GM18502 (cell line): ENCODE measurements at regions not wholly inside any gene's neighbourhood (a gene's known extent, or its start where the extent isn't known, plus 50 kb on each side); places are given as distances from the start of the nearest gene placed in this dataset.
"Not testable (repeated sequence)": the region's sequence is repeated elsewhere in the genome, so short reads cannot be mapped to it uniquely, and the experiment has no call there.

Experiments used
- ATAC-seq: cut with Tn5 transposase; IDR thresholded peaks from one replicate; pipeline ENCODE4 v1.9.1; 2021; ENCODE audit warnings: mild to moderate bottlenecking; ENCODE audit not compliant: unreplicated experiment, poor library complexity

- no peak for ATAC-seq
These were observed 237.6 kb upstream of the SETMAR start for GRCh38 chr3:4065554-4065953.

GRCh38 chr3:4067893-4068292 is 235.3 kb upstream of the SETMAR start:
- no peak for ATAC-seq

- ATAC-seq: no peak
These were observed 233.4 kb upstream of the SETMAR start for GRCh38 chr3:4069796-4070195.

GRCh38 chr3:4071481-4072184 is 231.5 kb upstream of the SETMAR start:
- ATAC-seq: no peak

- ATAC-seq: not testable (repeated sequence)
These were observed 225.9 kb upstream of the SETMAR start for GRCh38 chr3:4077278-4077677.

GRCh38 chr3:4077950-4078349 is 225.2 kb upstream of the SETMAR start:
- ATAC-seq: no peak

- ATAC-seq: peak; percentile 90
These were observed 224.3 kb upstream of the SETMAR start for GRCh38 chr3:4078903-4079302.

- ATAC-seq: peak; percentile 17
These were observed 223.6 kb upstream of the SETMAR start for GRCh38 chr3:4079339-4080195.

GRCh38 chr3:4083225-4084015 is 219.7 kb upstream of the SETMAR start:
- ATAC-seq: no peak

GRCh38 chr3:4084271-4084670 is 218.9 kb upstream of the SETMAR start:
- no peak for ATAC-seq

GRCh38 chr3:4086662-4087061 is 216.5 kb upstream of the SETMAR start:
- not testable (repeated sequence) for ATAC-seq

- no peak for ATAC-seq
These were observed 211.4 kb upstream of the SETMAR start for GRCh38 chr3:4091786-4092185.

- ATAC-seq: no peak
These were observed 205.4 kb upstream of the SETMAR start for GRCh38 chr3:4097801-4098200.

- ATAC-seq: no peak
These were observed 203.6 kb upstream of the SETMAR start for GRCh38 chr3:4099607-4100006.

GRCh38 chr3:4107430-4107829 is 195.7 kb upstream of the SETMAR start:
- ATAC-seq: no peak

- no peak for ATAC-seq
These were observed 189.2 kb upstream of the SETMAR start for GRCh38 chr3:4113811-4114522.

GRCh38 chr3:4119119-4119518 is 184.1 kb upstream of the SETMAR start:
- ATAC-seq: no peak

GRCh38 chr3:4125576-4125975 is 177.6 kb upstream of the SETMAR start:
- ATAC-seq: no peak

- no peak for ATAC-seq
These were observed 164.9 kb upstream of the SETMAR start for GRCh38 chr3:4138150-4138785.
